ENCODE measurements at regions not wholly inside any gene's neighbourhood (a gene's known extent, or its start where the extent isn't known, plus 50 kb on each side); places are given as distances from the start of the nearest gene placed in this dataset.

DNA sequence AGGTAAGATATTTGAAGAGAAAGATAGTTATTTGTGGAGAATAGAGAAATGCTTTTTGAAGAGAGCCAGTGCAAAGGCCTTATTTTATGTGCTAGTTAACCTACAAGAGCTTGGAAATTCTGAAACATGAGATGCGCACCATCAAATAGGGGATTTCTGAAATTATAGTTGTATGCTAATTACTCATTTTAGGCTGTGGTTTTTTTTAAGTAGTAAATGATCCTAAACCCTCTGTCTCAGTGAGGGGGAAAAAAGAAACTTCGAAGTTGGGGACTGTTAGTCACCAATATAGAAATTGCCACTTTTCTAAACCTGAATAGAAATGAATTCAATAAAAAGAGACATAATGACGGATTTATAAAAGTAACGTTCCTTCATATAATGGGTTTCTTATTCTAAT lies 119.3 kb upstream of the MDFIC start:
- TF ChIP-seq, protein P1, sequence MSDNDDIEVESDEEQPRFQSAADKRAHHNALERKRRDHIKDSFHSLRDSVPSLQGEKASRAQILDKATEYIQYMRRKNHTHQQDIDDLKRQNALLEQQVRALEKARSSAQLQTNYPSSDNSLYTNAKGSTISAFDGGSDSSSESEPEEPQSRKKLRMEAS (IDR thresholded peaks at IDR 0.05), result no peak
- TF ChIP-seq TEAD4 (IDR thresholded peaks at IDR 0.05) (no peak), CREB1 (IDR thresholded peaks at IDR 0.05; ENCODE audit: low read depth) (no peak), FOXM1 (IDR thresholded peaks at IDR 0.05; ENCODE audit: borderline replicate concordance, low read depth) (no peak), EP300 (IDR thresholded peaks at IDR 0.05; ENCODE audit: borderline replicate concordance) (no peak), ZBTB7A (IDR thresholded peaks at IDR 0.05; ENCODE audit: low read depth) (no peak), TCF12 (IDR thresholded peaks at IDR 0.05; ENCODE audit: low read depth) (no peak), CEBPB (IDR thresholded peaks at IDR 0.05) (no peak)
- TF ChIP-seq, protein P2, sequence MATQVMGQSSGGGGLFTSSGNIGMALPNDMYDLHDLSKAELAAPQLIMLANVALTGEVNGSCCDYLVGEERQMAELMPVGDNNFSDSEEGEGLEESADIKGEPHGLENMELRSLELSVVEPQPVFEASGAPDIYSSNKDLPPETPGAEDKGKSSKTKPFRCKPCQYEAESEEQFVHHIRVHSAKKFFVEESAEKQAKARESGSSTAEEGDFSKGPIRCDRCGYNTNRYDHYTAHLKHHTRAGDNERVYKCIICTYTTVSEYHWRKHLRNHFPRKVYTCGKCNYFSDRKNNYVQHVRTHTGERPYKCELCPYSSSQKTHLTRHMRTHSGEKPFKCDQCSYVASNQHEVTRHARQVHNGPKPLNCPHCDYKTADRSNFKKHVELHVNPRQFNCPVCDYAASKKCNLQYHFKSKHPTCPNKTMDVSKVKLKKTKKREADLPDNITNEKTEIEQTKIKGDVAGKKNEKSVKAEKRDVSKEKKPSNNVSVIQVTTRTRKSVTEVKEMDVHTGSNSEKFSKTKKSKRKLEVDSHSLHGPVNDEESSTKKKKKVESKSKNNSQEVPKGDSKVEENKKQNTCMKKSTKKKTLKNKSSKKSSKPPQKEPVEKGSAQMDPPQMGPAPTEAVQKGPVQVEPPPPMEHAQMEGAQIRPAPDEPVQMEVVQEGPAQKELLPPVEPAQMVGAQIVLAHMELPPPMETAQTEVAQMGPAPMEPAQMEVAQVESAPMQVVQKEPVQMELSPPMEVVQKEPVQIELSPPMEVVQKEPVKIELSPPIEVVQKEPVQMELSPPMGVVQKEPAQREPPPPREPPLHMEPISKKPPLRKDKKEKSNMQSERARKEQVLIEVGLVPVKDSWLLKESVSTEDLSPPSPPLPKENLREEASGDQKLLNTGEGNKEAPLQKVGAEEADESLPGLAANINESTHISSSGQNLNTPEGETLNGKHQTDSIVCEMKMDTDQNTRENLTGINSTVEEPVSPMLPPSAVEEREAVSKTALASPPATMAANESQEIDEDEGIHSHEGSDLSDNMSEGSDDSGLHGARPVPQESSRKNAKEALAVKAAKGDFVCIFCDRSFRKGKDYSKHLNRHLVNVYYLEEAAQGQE (IDR thresholded peaks at IDR 0.05; ENCODE audit: low read depth), result no peak

DNA sequence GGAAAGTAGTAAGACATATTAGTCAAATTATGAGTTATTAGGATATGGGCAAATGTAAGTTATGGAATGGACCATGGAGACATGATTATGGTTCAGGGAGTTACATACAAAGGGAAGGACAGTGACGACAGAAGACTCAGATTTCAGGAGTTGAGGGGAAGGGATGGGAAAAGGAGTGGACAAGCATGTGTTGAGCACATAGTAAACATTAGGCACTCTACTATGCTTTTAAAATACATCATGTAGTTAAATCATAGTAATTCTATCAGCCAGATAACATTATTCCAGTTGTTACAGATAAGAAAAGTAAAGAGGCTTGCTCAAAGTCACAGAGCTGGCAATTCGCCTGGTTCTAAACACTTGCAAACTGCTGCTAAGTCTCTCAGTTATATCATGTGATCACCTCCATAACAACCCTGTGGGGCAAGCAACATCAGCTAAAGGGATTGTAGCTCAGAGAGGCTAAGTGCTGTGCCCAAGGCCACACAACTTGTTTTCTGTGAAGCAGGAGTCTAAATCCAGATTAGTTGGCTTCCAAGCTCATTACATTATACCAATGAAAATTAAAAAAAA lies 115.2 kb upstream of the MDFIC start:
- TF ChIP-seq CEBPB (IDR thresholded peaks at IDR 0.05), result no peak
- TF ChIP-seq, protein P3, sequence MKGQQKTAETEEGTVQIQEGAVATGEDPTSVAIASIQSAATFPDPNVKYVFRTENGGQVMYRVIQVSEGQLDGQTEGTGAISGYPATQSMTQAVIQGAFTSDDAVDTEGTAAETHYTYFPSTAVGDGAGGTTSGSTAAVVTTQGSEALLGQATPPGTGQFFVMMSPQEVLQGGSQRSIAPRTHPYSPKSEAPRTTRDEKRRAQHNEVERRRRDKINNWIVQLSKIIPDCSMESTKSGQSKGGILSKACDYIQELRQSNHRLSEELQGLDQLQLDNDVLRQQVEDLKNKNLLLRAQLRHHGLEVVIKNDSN (IDR thresholded peaks at IDR 0.05), result no peak
- no peak for TF ChIP-seq CREB1 (IDR thresholded peaks at IDR 0.05; ENCODE audit: low read depth)

DNA sequence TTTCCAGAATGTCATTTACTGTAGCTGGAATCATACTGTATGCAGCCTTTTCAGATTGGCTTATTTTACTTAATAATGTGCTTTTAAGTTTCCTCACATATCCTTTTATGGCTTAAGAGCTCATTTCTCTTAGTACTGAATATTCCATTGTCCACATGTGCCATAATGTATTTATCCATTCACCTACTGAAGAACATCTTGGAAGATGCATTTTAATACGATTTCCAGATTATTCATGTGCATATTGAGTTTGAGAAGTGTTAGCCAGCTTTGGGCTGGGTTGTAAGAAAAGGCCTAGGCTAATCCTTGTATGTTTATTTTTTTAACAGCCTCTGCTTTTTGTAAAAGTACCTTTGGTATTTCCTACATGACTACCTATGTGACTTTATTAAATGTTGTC lies 109.3 kb upstream of the MDFIC start:
- TF ChIP-seq ZBTB7A (IDR thresholded peaks at IDR 0.05; ENCODE audit: low read depth) (no peak), CREB1 (IDR thresholded peaks at IDR 0.05; ENCODE audit: low read depth) (no peak), FOXM1 (IDR thresholded peaks at IDR 0.05; ENCODE audit: borderline replicate concordance, low read depth) (no peak)

DNA sequence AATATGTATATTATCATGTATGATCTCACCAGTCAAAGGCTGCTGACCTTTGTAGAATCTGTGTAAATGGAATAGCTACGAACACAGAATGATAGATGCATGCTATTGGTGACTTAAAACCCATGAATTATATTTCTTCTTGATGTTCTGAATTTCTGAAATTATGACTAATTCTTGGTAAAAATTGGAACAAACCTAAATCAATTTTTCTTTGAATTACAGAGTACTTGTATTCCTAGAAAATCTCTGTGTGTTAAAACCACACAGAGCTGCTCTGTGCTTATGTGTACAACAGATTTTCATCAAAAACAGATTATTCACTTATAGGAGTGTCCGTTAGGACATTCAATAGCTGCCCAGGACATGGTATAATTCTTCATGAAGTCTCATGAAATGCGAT lies 108.3 kb upstream of the MDFIC start:
- TF ChIP-seq ZBTB7A (IDR thresholded peaks at IDR 0.05; ENCODE audit: low read depth) (no peak), TCF12 (IDR thresholded peaks at IDR 0.05; ENCODE audit: low read depth) (no peak), FOXM1 (IDR thresholded peaks at IDR 0.05; ENCODE audit: borderline replicate concordance, low read depth) (no peak), EP300 (IDR thresholded peaks at IDR 0.05; ENCODE audit: borderline replicate concordance) (no peak), YY1 (IDR thresholded peaks at IDR 0.05; ENCODE audit: low read depth) (no peak), NFIC (IDR thresholded peaks at IDR 0.05) (no peak), TAF1 (IDR thresholded peaks at IDR 0.05; ENCODE audit: low read depth) (no peak), CREB1 (IDR thresholded peaks at IDR 0.05; ENCODE audit: low read depth) (no peak), TEAD4 (IDR thresholded peaks at IDR 0.05) (no peak), RAD21 (IDR thresholded peaks at IDR 0.05; ENCODE audit: low read depth) (no peak), EGR1 (IDR thresholded peaks at IDR 0.05) (no peak), CEBPB (IDR thresholded peaks at IDR 0.05) (no peak)
- TF ChIP-seq, protein P3 (IDR thresholded peaks at IDR 0.05), result no peak
- TF ChIP-seq, protein P1 (IDR thresholded peaks at IDR 0.05), result no peak

DNA sequence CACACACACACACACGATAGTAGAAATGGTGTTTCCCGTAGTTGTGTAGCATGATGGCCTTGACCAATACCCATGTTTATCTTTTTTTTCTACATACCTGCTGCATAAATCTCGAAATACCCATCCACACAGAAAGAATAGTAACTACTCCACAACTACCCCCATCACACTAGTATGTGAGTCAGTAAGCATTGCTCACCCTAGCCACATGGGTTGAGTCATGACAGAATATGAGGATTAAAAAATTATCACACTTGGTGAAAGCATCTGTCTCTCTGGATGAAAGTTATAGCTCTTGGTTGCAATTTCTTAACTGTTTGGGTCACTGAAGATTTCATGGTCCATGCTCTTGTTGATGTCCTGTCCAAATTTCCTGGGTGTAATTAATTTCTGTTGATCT lies 103.4 kb upstream of the MDFIC start:
- TF ChIP-seq EGR1 (IDR thresholded peaks at IDR 0.05) (no peak), TCF12 (IDR thresholded peaks at IDR 0.05; ENCODE audit: low read depth) (no peak), RAD21 (IDR thresholded peaks at IDR 0.05; ENCODE audit: low read depth) (no peak), TAF1 (IDR thresholded peaks at IDR 0.05; ENCODE audit: low read depth) (no peak), ZBTB7A (IDR thresholded peaks at IDR 0.05; ENCODE audit: low read depth) (no peak), YY1 (IDR thresholded peaks at IDR 0.05; ENCODE audit: low read depth) (no peak), TEAD4 (IDR thresholded peaks at IDR 0.05) (no peak), FOXM1 (IDR thresholded peaks at IDR 0.05; ENCODE audit: borderline replicate concordance, low read depth) (no peak), CREB1 (IDR thresholded peaks at IDR 0.05; ENCODE audit: low read depth) (no peak), CEBPB (IDR thresholded peaks at IDR 0.05) (no peak)
- TF ChIP-seq, protein P2 (IDR thresholded peaks at IDR 0.05; ENCODE audit: low read depth), result no peak
- TF ChIP-seq, protein P3 (IDR thresholded peaks at IDR 0.05), result no peak
- TF ChIP-seq, protein P1 (IDR thresholded peaks at IDR 0.05), result no peak
